HG02840 (cell line): ENCODE measurements at regions not wholly inside any gene's neighbourhood (a gene's known extent, or its start where the extent isn't known, plus 50 kb on each side); places are given as distances from the start of the nearest gene placed in this dataset.

ENCODE experiments used
- ATAC-seq: cut with Tn5 transposase; IDR thresholded peaks from one replicate; pipeline ENCODE4 v1.9.1; 2021; ENCODE audit warnings: mild to moderate bottlenecking, moderate library complexity, moderate number of reproducible peaks; ENCODE audit not compliant: unreplicated experiment, low FRiP score

- no peak for ATAC-seq
Measured at GRCh38 chr9:99572567-99572966, 249.1 kb upstream of the NR4A3 start.

GRCh38 chr9:99573085-99573484, 248.6 kb upstream of the NR4A3 start:
- no peak for ATAC-seq

- no peak for ATAC-seq
Measured at GRCh38 chr9:99573886-99574285, 247.8 kb upstream of the NR4A3 start.

GRCh38 chr9:99576002-99576401, 245.7 kb upstream of the NR4A3 start:
- no peak for ATAC-seq

- ATAC-seq: no peak
Measured at GRCh38 chr9:99576876-99577275, 244.8 kb upstream of the NR4A3 start.

- no peak for ATAC-seq
Measured at GRCh38 chr9:99577351-99577750, 244.3 kb upstream of the NR4A3 start.

- no peak for ATAC-seq
Measured at GRCh38 chr9:99578666-99579065, 243.0 kb upstream of the NR4A3 start.

- no peak for ATAC-seq
Measured at GRCh38 chr9:99579964-99580363, 241.7 kb upstream of the NR4A3 start.

GRCh38 chr9:99582814-99583213, 238.9 kb upstream of the NR4A3 start:
- ATAC-seq: no peak

- ATAC-seq: no peak
Measured at GRCh38 chr9:99588299-99588698, 233.4 kb upstream of the NR4A3 start.

- ATAC-seq: no peak
Measured at GRCh38 chr9:99588747-99589146, 232.9 kb upstream of the NR4A3 start.

GRCh38 chr9:99590410-99590809, 231.3 kb upstream of the NR4A3 start:
- no peak for ATAC-seq

- no peak for ATAC-seq
Measured at GRCh38 chr9:99590840-99591239, 230.8 kb upstream of the NR4A3 start.

- no peak for ATAC-seq
Measured at GRCh38 chr9:99591770-99592169, 229.9 kb upstream of the NR4A3 start.

GRCh38 chr9:99592834-99593574, 228.7 kb upstream of the NR4A3 start:
- no peak for ATAC-seq

GRCh38 chr9:99593610-99594009, 228.1 kb upstream of the NR4A3 start:
- no peak for ATAC-seq

GRCh38 chr9:99594056-99594780, 227.5 kb upstream of the NR4A3 start:
- ATAC-seq: no peak

- peak; percentile 50 for ATAC-seq
Measured at GRCh38 chr9:99595796-99596195, 225.9 kb upstream of the NR4A3 start.

GRCh38 chr9:99601571-99602111, 220.0 kb upstream of the NR4A3 start:
- no peak for ATAC-seq

GRCh38 chr9:99602854-99603253, 218.8 kb upstream of the NR4A3 start:
- no peak for ATAC-seq

GRCh38 chr9:99605016-99605743, 216.5 kb upstream of the NR4A3 start:
- no peak for ATAC-seq
